ENCODE measurements at regions not wholly inside any gene's neighbourhood (a gene's known extent, or its start where the extent isn't known, plus 50 kb on each side); places are given as distances from the start of the nearest gene placed in this dataset.

DNA sequence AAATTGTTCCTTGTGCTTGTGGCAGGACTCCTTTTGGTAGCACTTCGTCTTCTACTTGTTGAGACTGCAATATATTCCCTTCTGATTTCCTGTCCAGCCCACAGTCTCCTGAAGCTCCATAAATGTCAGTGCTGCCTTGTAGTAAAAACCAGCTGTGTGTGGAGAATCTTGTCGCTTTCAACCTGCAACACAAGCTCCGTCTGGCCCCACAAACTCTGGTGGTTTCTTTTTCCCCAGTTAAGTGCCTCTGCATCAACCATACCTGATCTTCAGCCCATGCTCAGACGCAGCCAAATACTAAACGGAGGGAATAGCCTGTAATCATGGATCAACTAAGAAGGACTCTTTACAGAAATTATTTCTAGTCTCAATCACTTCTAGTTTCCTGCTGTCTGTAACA is 1133.3 kb upstream of the ADGRB3 start:
- TF ChIP-seq, protein P1, sequence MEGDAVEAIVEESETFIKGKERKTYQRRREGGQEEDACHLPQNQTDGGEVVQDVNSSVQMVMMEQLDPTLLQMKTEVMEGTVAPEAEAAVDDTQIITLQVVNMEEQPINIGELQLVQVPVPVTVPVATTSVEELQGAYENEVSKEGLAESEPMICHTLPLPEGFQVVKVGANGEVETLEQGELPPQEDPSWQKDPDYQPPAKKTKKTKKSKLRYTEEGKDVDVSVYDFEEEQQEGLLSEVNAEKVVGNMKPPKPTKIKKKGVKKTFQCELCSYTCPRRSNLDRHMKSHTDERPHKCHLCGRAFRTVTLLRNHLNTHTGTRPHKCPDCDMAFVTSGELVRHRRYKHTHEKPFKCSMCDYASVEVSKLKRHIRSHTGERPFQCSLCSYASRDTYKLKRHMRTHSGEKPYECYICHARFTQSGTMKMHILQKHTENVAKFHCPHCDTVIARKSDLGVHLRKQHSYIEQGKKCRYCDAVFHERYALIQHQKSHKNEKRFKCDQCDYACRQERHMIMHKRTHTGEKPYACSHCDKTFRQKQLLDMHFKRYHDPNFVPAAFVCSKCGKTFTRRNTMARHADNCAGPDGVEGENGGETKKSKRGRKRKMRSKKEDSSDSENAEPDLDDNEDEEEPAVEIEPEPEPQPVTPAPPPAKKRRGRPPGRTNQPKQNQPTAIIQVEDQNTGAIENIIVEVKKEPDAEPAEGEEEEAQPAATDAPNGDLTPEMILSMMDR (IDR thresholded peaks at IDR 0.05; ENCODE audit: borderline replicate concordance, extremely low read depth, low read length, poor library complexity, severe bottlenecking), result no peak
- no peak for TF ChIP-seq EZH2 (IDR thresholded peaks at IDR 0.05; ENCODE audit: borderline replicate concordance, low read depth, low read length, severe bottlenecking)
